G401 (cell line): ENCODE measurements at regions not wholly inside any gene's neighbourhood (a gene's known extent, or its start where the extent isn't known, plus 50 kb on each side); places are given as distances from the start of the nearest gene placed in this dataset.
"Not testable (repeated sequence)": the region's sequence is repeated elsewhere in the genome, so short reads cannot be mapped to it uniquely, and the experiment has no call there.

ENCODE experiments used
- DNase-seq: peaks from one replicate; pipeline ENCODE4 v3.0.0-alpha.2; 2015; ENCODE audit warnings: low spot score
- in situ Hi-C: cut with HindIII; loops from 2 replicates; pipeline ENCODE4 v1.10.0; 2016; ENCODE audit warnings: low sequenced_read_pairs, mixed read lengths

DNA sequence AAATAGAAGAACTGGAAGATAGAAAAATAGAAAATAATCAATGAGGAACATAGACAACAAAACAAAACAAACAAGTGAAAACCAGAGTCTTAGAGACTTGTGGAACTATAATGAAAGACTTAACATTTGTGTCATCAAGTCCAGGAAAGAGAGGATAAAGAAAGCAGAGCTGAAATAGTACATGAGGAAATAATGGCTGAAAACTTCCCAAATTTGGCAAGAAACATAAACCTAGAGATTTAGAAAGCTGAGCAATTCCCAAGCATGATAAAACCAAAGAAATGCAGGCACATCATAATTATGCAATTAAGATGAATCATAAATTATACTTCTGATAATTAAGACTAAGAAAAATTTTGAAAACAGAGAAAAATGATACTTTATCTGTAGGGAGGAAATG, 614.5 kb downstream of the ETS1 start:
- in situ Hi-C loops, result no loop called here
- DNase-seq, result no peak

GRCh38 chr11:127971448-127971847, 615.9 kb downstream of the ETS1 start:
- in situ Hi-C loops, result no loop called here
- DNase-seq, result no peak

DNA sequence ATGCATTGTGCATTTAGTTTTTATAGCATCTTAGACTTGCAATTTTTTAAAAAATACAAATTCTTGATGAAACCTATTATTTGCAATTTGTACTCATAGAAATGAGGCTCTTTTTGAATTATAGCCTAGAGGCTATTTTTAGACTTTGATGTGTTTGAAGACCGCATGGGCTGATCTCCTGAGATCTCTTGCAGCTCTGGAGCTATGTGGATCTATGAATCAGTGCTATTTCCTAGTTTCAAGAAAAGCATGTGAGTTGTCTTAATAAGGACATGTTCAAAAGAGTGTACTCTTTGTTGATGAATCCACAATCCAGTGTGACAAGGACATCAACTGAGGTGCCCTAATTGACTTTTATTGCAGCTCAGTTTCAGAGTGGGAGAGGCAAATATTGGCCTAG, 620.5 kb downstream of the ETS1 start:
- no peak for DNase-seq
- in situ Hi-C loops, result no loop called here

DNA sequence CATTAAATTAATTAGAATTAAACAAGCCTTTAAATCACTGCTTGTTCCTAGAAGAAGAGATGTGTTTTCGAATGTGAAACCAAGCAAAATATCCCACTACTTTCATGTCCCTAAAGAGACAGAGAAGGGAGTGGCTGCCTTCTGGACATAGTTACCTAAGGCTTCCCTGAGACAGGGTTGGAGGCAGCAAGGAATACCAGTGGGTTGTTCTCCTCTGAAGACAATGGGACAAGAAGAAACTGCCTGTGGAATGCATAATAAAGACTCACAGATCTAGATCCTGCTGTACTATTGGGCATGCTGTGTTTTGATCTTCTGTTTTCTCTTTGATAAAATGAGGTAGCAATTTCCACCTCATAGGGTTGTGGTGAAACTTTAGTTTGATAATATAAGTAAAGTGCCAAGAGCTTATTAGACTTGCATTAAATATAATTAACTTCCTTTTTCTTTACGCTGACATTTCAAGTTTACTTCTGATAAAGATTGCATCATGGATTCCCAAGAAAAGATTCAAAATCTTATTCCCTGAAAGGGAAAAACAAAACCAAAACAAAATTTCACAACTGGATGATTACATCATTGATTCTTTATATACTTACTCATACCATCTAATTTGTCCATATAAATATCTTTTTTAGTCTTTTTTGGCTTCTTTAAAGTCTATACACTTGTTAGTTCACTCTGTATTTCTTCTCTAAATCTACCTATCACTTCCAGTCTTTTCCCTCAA, 621.3 kb downstream of the ETS1 start:
- in situ Hi-C loops, result no loop called here
- no peak for DNase-seq

GRCh38 chr11:127962416-127962815, 624.9 kb downstream of the ETS1 start:
- DNase-seq, result no peak
- in situ Hi-C loops, result no loop called here

DNA sequence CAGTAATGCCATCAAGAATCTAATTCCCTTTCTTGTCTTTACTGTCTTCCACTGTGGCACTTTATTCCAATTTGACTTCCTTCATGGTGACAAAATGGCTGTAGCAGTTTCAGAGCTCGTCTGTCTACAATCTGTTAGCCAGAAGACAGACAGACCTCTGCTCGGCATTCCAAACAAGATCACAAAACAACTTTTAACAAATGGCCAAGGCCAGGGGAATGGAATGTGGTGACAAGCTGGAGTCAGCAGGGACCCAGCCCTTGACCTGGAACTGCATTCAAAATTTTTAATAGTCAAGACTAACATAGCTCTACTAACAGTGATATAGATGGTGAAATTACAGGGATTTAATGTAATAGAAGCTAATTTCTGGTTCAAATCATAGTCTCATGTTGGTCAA, 637.2 kb downstream of the ETS1 start:
- no peak for DNase-seq
- in situ Hi-C loops, result no loop called here

DNA sequence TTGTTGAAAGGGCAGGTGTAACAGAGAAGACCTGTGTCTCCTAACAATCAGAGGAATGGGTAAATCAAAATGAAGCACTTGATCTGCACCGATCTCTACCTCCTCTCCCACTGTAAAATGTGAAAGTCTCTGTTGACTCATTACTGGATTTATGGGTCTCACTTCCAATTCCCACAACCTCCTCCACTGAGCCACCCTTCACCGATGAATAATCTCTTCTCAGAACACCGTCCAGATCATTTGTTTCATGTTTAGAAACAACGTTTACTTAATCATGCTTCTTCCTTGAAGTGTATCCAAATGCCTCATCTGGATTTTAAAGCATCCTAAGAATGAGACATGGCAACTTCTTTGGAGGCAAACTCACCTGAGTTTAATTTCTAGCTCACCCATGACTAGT, 643.6 kb downstream of the ETS1 start:
- in situ Hi-C loops, result no loop called here
- DNase-seq, result no peak

- DNase-seq, result no peak
- in situ Hi-C loops, result no loop called here
Observed at GRCh38 chr11:127943152-127943551, 644.2 kb downstream of the ETS1 start.

DNA sequence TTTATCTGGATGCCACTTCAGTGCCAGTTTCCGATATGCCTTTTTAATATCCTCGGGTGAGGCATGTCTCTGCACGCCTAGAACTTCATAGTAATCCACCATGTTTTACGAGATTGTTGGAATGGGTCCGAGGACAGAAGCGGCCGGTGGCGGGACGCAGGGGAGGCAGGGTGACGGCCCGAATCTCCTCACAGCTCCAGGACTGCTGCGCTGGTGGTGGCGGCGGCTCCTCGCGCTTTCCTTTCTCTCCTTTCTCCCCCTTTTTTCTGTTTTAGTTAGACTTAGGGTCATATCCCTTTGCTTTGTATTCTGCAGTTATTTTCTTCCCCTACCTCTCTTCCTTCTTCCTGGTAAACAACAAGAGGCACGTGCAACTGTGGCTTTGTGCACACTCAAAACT, 645.8 kb downstream of the ETS1 start:
- DNase-seq, in situ Hi-C loops: not testable (repeated sequence)

GRCh38 chr11:127939000-127939399, 648.4 kb downstream of the ETS1 start:
- in situ Hi-C loops, result no loop called here
- DNase-seq, result no peak

- in situ Hi-C loops, result no loop called here
- DNase-seq, result no peak
Observed at GRCh38 chr11:127935081-127935480, 652.3 kb downstream of the ETS1 start.

- in situ Hi-C loops, DNase-seq: not testable (repeated sequence)
Observed at GRCh38 chr11:127933961-127934360, 653.4 kb downstream of the ETS1 start.

DNA sequence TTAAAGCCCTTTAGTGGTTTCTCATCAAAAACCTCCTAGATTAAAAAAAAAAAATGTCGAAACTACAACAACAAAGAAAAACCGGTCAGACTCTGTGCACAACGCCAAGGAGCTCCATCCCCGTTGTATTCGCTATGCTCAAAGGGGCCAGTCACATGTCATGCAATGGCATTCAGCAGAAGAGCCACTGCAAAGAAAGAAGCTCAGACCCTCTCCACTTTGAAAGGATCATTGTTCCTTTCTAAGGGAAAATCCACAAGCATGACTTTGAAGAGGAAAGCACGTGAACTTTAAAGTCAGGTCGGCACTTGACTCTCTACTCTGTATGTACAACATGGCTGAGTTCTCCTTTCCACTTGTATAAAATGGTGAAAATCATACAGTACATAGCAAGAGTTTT, 655.6 kb downstream of the ETS1 start:
- in situ Hi-C loops, result no loop called here
- no peak for DNase-seq

- in situ Hi-C loops, result no loop called here
- no peak for DNase-seq
Observed at GRCh38 chr11:127926721-127927120, 660.6 kb downstream of the ETS1 start.

DNA sequence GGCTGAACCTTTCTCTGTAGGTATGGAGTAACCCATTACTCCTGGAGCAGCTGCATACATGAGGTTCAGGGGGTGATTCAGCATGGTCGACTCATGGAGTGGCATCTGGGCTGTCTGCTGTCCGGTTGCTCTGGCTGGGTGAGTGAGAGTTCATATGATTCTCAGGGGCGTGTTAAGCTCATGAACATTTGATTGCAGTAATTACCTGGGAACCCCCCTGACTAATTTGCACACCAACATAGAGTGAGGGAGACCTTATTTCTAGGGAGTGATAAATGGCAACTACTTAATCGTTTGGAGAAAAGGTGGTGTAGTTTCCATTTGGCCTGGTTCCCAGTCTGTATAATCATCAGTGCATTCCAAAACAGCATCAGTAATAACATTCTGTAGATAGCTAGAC, 661.9 kb downstream of the ETS1 start:
- no peak for DNase-seq
- in situ Hi-C loops, result no loop called here

DNA sequence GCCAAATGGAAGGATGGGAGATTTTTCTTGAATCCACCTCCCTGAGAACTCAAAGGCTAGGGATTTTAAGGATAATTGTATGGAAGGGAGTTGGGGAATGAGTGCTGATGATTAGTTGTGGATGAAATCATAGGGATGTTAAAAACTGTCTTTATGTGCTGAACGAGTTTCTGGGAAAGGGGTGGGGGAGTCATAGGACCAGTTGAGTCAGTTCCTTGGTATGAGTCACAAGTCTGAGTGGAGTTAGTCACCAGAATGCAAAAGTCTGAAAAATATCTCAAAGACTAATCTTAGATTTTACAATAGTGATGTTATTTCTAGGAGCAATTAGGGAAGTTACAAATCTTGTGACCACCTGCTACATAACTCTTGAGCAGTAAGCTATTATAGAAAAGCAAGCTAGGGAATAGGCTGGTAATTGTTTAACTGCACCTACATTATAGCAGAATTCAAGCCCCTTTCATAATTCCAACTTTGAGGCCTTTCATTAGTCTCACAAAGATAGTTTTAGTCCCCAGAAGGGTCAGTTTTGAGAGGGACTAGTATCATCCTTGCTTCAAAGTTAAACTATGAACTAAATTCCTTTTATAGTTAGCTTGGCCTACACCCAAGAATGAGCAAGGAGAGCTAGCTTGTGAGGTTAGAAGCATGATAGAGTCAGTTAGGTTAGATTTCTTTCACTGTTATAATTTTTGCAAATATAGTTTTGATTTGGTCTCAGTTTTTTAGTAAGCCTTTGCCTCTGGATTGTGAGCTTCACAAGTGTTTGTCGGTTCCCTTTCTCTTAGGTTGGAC, 668.0 kb downstream of the ETS1 start:
- in situ Hi-C loops, result no loop called here
- DNase-seq, result no peak

DNA sequence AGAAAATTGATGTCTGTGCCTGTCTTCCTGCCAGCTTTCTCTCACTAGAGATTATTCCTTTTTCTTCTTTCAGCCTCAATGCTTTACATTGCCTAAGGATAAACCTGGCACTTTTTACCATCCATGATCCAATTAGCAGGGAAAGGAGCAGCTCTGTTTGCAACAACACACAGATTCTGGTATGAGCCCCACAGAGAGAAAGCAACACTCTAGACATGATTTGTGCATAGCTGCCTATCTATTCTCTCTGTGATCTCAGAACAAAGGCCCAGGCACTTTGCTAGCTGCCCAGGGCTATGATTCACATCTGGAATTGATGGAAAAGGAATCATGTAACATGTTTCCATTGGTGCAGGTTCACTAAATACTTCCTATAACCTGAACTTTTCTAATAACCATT, 685.0 kb downstream of the ETS1 start:
- in situ Hi-C loops, result no loop called here
- no peak for DNase-seq

DNA sequence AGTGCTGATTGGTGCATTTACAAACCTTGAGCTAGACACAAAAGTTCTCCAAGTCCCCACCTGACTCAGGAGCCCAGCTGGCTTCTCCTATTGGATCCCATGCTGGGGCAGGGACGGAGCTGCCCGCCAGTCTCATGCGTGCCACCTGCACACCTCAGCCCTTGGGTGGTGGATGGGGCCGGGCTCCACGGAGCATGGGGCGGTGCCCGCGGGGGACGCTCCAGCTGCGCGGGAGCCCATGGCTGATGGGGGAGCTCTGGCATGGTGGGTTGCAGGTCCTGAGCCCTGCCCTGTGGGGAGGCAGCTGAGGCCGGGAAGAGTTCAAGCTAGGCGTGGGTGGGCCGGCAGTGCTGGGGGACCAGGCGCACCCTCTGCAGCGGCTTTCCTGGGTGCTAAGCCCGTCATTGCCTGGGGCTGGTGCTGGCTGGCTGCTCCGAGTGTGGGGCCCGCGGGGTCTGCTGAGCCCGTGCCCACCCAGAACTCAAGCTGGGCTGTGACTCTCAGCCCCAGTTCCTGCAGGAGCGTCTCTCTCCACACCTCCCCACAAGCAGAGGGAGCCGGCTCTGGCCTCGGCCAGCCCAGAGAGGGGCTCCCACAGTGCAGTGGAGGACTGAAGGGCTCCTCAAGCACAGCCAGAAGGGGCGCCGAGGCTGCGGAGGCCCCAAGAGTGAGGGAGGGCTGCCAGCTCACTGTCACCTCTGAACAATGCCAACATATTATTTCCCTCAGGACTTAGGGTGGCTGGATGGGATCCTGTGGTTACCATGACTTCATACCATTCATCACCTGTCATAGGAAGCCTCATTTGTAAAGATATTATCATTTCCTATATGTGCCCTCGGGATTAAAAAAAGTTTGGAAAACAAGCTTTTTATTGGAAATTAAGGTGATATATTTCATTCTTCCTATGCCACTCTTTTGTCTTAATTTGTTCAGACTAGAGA, 688.7 kb downstream of the ETS1 start:
- in situ Hi-C loops, result no loop called here

GRCh38 chr11:127895776-127896175, 691.6 kb downstream of the ETS1 start:
- no peak for DNase-seq
- in situ Hi-C loops, result no loop called here

More for the DNA sequence above, 688.7 kb downstream of the ETS1 start:
- DNase-seq, result no peak

DNA sequence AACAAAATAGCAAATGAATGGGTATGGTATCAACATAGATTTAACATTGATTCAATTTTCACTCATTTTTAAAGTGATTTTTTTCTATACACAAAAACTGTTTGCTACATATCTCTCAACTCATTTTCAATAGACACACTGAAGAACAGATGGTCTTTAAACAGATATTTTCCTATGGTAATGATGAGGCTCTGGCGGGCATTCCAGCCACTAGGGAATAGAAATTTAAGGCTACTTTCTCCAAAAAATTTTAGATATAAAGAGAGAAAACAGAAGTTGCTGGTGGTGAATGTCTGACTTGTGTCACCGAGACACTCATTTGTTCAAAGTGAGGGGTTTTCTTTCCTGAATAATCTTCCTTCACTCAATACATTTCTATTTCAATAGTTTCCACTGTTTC, 693.0 kb downstream of the ETS1 start:
- in situ Hi-C loops, result no loop called here
- DNase-seq, result no peak
